ENCODE measurements at regions not wholly inside any gene's neighbourhood (a gene's known extent, or its start where the extent isn't known, plus 50 kb on each side); places are given as distances from the start of the nearest gene placed in this dataset.

DNA sequence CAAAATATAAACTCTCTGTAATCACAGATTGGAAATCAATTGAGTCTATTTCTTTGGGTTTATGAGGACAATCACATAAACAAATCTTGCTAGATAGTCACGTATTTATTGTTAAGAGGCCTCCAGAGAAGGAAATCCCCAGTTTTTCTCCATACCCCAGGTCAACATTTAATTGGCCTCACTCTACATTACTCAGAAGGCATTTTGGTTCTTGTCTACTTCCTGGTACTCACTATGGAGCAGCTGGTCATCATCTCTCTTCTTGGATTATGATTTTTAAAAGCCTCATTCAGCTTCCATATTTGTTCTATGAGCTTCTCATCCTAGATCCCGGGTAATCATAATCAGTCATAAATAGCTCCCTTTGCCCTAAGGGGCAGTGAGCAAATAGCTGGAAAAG lies 81.6 kb upstream of the LNX1 start:
- intact Hi-C loops (cut with micrococcal nuclease; ENCODE audit: unreplicated experiment) (no loop called here), in situ Hi-C loops (cut with HindIII; ENCODE audit: low pct_unique_long_range_greater_than_20kb, low sequenced_read_pairs) (no loop called here)
- BruUV-seq (replicated peaks): no TSS peak
- no peaks in the 10 kb centered on the region for H3K4me1 ChIP-seq (ENCODE audit: control insufficient read depth, insufficient read depth, low read length)
- H3K9me3 ChIP-seq (ENCODE audit: control insufficient read depth, insufficient read depth, low read depth, low read length): no peaks in the 10 kb centered on the region
- POLR2A ChIA-PET: interaction anchor here (0.6 kb wide), 1 partner anchor 455 kb away, joined by 3 read pairs; no protein-coding TSS in a partner anchor
- ATAC-seq: no peak
- no peak for TF ChIP-seq TCF7L2 (IDR thresholded peaks at IDR 0.05; ENCODE audit: low read depth, low read length)
- H3K36me3 ChIP-seq (ENCODE audit: control insufficient read depth, insufficient read depth, low read length): no peaks in the 10 kb centered on the region
- DNase-seq (ENCODE audit: low read depth, low spot score): no peak
- no peak overlapping the region for H3K4me3 ChIP-seq (ENCODE audit: low read depth in 2 of 2, low read length in 2 of 2)
- H3K27me3 ChIP-seq (ENCODE audit: control insufficient read depth, insufficient read depth, low read length): no peaks in the 10 kb centered on the region
- CTCF ChIA-PET: no interaction called here
- H3K27ac ChIP-seq (ENCODE audit: low read length): no peak overlapping the region

DNA sequence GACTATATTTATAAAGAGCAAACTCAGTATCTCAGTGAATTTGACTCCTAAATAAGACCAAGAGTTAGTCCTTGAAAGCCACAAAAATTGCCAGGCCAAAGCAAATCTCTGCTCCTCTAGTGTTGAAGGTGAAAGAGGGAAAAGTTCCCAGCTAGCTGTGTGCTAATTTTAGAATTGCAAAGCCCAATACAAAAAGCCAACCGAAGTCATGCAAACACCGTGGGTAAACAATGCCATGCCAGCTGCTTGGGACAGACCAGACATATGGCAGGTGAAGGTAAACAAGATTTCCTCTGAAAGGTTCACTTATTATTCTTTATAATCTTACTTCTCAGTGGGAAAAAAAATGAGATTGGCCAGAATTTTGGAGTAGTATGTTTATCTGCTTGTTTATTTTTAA lies 80.5 kb upstream of the LNX1 start:
- POLR2A ChIA-PET: no interaction called here
- CTCF ChIA-PET: no interaction called here
- no peak overlapping the region for H3K27ac ChIP-seq (ENCODE audit: low read length)
- no peak overlapping the region for H3K4me3 ChIP-seq (ENCODE audit: low read depth in 2 of 2, low read length in 2 of 2)
- TF ChIP-seq POLR2AphosphoS5 (IDR thresholded peaks at IDR 0.05; ENCODE audit: low read depth, low read length) (no peak), REST (IDR thresholded peaks at IDR 0.05; ENCODE audit: insufficient read depth in 1 of 2, low read depth in 2 of 2, low read length in 1 of 2) (no peak), SIN3A (IDR thresholded peaks at IDR 0.05; ENCODE audit: borderline replicate concordance, insufficient read depth, low read depth, low read length) (no peak), TCF7L2 (IDR thresholded peaks at IDR 0.05; ENCODE audit: low read depth, low read length) (no peak)
- TF ChIP-seq, protein P1, sequence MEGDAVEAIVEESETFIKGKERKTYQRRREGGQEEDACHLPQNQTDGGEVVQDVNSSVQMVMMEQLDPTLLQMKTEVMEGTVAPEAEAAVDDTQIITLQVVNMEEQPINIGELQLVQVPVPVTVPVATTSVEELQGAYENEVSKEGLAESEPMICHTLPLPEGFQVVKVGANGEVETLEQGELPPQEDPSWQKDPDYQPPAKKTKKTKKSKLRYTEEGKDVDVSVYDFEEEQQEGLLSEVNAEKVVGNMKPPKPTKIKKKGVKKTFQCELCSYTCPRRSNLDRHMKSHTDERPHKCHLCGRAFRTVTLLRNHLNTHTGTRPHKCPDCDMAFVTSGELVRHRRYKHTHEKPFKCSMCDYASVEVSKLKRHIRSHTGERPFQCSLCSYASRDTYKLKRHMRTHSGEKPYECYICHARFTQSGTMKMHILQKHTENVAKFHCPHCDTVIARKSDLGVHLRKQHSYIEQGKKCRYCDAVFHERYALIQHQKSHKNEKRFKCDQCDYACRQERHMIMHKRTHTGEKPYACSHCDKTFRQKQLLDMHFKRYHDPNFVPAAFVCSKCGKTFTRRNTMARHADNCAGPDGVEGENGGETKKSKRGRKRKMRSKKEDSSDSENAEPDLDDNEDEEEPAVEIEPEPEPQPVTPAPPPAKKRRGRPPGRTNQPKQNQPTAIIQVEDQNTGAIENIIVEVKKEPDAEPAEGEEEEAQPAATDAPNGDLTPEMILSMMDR (IDR thresholded peaks at IDR 0.05): no peak
- ATAC-seq (no peak), DNase-seq (ENCODE audit: low read depth, low spot score) (no peak)
- intact Hi-C loops (cut with micrococcal nuclease; ENCODE audit: unreplicated experiment): no loop called here
- no peaks in the 10 kb centered on the region for H3K4me1 ChIP-seq (ENCODE audit: control insufficient read depth, insufficient read depth, low read length)
- no peaks in the 10 kb centered on the region for H3K36me3 ChIP-seq (ENCODE audit: control insufficient read depth, insufficient read depth, low read length)
- no peaks in the 10 kb centered on the region for H3K9me3 ChIP-seq (ENCODE audit: control insufficient read depth, insufficient read depth, low read depth, low read length)
- no peaks in the 10 kb centered on the region for H3K27me3 ChIP-seq (ENCODE audit: control insufficient read depth, insufficient read depth, low read length)
- BruUV-seq (replicated peaks): no TSS peak
- in situ Hi-C loops (cut with HindIII; ENCODE audit: low pct_unique_long_range_greater_than_20kb, low sequenced_read_pairs): no loop called here

DNA sequence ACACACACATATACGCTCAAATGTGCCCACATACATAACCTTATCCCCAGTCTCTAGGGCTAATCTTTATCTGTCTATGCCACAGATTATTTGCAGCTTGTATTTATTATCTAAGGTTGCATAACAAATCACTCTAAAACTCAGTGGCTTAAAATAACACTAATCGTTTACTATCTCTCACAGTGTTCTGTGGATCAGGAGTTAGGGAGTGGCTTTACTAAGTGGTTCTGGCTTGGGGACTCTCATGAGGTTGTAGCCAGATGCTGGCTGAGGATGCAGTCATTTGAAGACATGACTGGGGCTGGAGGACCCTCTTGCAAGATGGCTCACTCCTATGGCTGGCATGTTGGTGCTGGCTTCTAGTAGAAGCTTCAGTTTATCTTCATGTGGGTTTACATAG lies 68.5 kb upstream of the LNX1 start:
- no peaks in the 10 kb centered on the region for H3K27me3 ChIP-seq (ENCODE audit: control insufficient read depth, insufficient read depth, low read length)
- DNase-seq (ENCODE audit: low read depth, low spot score): no peak
- no peaks in the 10 kb centered on the region for H3K9me3 ChIP-seq (ENCODE audit: control insufficient read depth, insufficient read depth, low read depth, low read length)
- H3K4me1 ChIP-seq (ENCODE audit: control insufficient read depth, insufficient read depth, low read length): no peaks in the 10 kb centered on the region
- H3K27ac ChIP-seq (ENCODE audit: low read length): no peak overlapping the region
- in situ Hi-C loops (cut with HindIII; ENCODE audit: low pct_unique_long_range_greater_than_20kb, low sequenced_read_pairs): no loop called here
- POLR2A ChIA-PET: no interaction called here
- intact Hi-C loops (cut with micrococcal nuclease; ENCODE audit: unreplicated experiment): no loop called here
- BruUV-seq (replicated peaks): no TSS peak
- CTCF ChIA-PET: no interaction called here
- no peak for ATAC-seq
- H3K4me3 ChIP-seq (ENCODE audit: low read depth in 2 of 2, low read length in 2 of 2): no peak overlapping the region
- TF ChIP-seq TCF7L2 (IDR thresholded peaks at IDR 0.05; ENCODE audit: low read depth, low read length) (no peak), REST (IDR thresholded peaks at IDR 0.05; ENCODE audit: insufficient read depth in 1 of 2, low read depth in 2 of 2, low read length in 1 of 2) (no peak)
- TF ChIP-seq, protein P1 (IDR thresholded peaks at IDR 0.05): no peak
- no peaks in the 10 kb centered on the region for H3K36me3 ChIP-seq (ENCODE audit: control insufficient read depth, insufficient read depth, low read length)

Measured in Panc1 (cell line).